BJ (cell line): ENCODE measurements at regions not wholly inside any gene's neighbourhood (a gene's known extent, or its start where the extent isn't known, plus 50 kb on each side); places are given as distances from the start of the nearest gene placed in this dataset.
A peak's percentile ranks its signal among the peaks of the same experiment; 100 is the strongest.
"Not testable (repeated sequence)": the region's sequence is repeated elsewhere in the genome, so short reads cannot be mapped to it uniquely, and the experiment has no call there.

Source experiments
- CTCF ChIA-PET: fragments of 350-600 bp; formaldehyde crosslinking; extraction: SDS; loops from one replicate; lab custom pipeline; 2021; ENCODE audit warnings: antibody characterized with exemption, inconsistent platforms; lab: Yijun Ruan, JAX
- POLR2A ChIA-PET: fragments of 300-600 bp; sonication (Branson Sonifier 250); formaldehyde crosslinking; extraction: SDS; loops from one replicate; lab custom pipeline; 2021; ENCODE audit warnings: antibody characterized with exemption; lab: Charles Lee
- DNase-seq: peaks from one replicate; pipeline ENCODE4 v3.0.0-alpha.2; 2011; ENCODE audit warnings: low read depth
- H3K27me3 ChIP-seq: 2 replicates; pipeline ENCODE4 v1.6.0; 2011; ENCODE audit warnings: low read length; ENCODE audit not compliant: control insufficient read depth, insufficient read depth
- H3K36me3 ChIP-seq: 2 replicates; pipeline ENCODE4 v1.5.1; 2011; ENCODE audit warnings: low read length; ENCODE audit not compliant: control insufficient read depth, insufficient read depth
- H3K4me3 ChIP-seq: 2 replicates; pipeline ENCODE4 v1.5.1; 2011; ENCODE audit warnings: low read depth, mild to moderate bottlenecking, control low read depth, low read length
- TF ChIP-seq, protein P1 (sequence below): IDR thresholded peaks from 2 replicates; pipeline ENCODE4 v1.5.1; 2011; ENCODE audit warnings: low read depth, mild to moderate bottlenecking, control low read depth, inconsistent platforms, low read length, moderate library complexity; ENCODE audit not compliant: insufficient read depth

DNA sequence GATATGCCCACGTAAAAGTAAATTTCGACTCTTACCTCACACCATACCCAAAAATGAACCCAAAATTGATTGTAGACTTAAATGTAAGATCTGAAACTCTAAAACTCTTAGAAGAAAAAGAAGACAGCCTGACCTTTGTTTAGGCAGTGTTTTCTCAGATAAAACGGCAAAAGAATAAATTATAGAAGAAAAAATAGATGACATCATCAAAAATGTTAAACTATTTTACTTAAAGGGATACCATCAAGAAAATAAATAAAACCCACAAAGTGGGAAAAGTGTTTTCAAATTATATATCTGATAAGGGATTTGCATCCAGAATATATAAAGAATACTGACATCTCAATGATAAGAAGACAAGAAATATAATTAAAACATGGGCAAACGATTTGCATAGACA lies 862.7 kb downstream of the DTWD2 start:
- Histone ChIP-seq H3K27me3 (no peaks in the 10 kb centered on the region), H3K36me3 (no peaks in the 10 kb centered on the region), H3K4me3 (no peak overlapping the region)
- ChIA-PET CTCF (no interaction called here), POLR2A (no interaction called here)
- TF ChIP-seq, protein P1, sequence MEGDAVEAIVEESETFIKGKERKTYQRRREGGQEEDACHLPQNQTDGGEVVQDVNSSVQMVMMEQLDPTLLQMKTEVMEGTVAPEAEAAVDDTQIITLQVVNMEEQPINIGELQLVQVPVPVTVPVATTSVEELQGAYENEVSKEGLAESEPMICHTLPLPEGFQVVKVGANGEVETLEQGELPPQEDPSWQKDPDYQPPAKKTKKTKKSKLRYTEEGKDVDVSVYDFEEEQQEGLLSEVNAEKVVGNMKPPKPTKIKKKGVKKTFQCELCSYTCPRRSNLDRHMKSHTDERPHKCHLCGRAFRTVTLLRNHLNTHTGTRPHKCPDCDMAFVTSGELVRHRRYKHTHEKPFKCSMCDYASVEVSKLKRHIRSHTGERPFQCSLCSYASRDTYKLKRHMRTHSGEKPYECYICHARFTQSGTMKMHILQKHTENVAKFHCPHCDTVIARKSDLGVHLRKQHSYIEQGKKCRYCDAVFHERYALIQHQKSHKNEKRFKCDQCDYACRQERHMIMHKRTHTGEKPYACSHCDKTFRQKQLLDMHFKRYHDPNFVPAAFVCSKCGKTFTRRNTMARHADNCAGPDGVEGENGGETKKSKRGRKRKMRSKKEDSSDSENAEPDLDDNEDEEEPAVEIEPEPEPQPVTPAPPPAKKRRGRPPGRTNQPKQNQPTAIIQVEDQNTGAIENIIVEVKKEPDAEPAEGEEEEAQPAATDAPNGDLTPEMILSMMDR = no peak
- DNase-seq = no peak

GRCh38 chr5:118121258-118121657 lies 867.1 kb downstream of the DTWD2 start:
- no peaks in the 10 kb centered on the region for H3K27me3 ChIP-seq
- H3K36me3 ChIP-seq = no peaks in the 10 kb centered on the region
- no peak overlapping the region for H3K4me3 ChIP-seq
- no peak for DNase-seq
- ChIA-PET CTCF (no interaction called here), POLR2A (no interaction called here)
- TF ChIP-seq, protein P1 = no peak

DNA sequence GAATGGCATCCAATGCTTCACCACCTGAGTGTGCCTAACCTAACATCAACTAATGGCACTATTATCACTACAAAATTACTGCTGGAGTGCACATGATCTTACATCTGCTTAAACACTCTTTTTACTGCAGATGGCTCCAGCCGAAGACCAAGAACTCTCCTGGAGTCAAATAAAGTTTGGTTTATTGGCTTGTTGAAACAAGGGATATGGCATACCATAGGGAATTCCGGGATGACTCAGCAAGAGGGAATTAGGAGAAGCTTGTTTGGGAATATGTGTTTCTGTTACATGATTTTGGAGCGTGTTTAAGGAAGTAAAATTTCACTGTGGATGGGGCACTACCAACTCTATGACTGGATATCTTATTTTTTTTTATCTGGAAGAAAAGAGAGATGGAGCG lies 872.6 kb downstream of the DTWD2 start:
- Histone ChIP-seq H3K27me3 (no peaks in the 10 kb centered on the region), H3K4me3 (no peak overlapping the region), H3K36me3 (no peaks in the 10 kb centered on the region)
- peak; percentile 40 for DNase-seq
- POLR2A ChIA-PET = no interaction called here
- CTCF ChIA-PET = interaction anchor here (0.6 to 0.7 kb wide), 2 partner anchors 13 to 33 kb away, joined by 3 read pairs; no protein-coding TSS in a partner anchor
- TF ChIP-seq, protein P1 = no peak

DNA sequence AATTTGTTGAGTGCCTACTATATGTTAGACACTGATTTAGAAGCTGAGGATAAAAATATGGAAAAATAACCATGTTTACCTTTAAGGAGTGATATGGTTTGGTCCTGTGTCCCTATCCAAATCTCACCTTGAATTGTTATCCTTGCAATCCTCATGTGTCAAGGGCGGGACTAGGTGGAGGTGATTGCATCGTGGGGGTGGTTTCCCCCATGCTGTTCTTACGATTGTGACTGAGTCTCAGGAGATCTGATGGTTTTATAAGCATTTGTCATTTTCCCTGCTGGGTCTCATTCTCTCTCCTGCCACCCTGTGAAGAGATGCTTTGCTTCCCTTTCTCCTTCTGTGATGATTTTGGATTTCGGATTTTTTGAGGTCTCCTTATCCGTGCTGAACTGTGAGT lies 876.4 kb downstream of the DTWD2 start:
- Histone ChIP-seq H3K4me3 (no peak overlapping the region), H3K36me3 (no peaks in the 10 kb centered on the region), H3K27me3 (no peaks in the 10 kb centered on the region)
- TF ChIP-seq, protein P1 = no peak
- DNase-seq = no peak
- POLR2A ChIA-PET = no interaction called here
- CTCF ChIA-PET = no interaction called here

GRCh38 chr5:118107246-118107645 lies 881.1 kb downstream of the DTWD2 start:
- CTCF ChIA-PET, DNase-seq: not testable (repeated sequence)

DNA sequence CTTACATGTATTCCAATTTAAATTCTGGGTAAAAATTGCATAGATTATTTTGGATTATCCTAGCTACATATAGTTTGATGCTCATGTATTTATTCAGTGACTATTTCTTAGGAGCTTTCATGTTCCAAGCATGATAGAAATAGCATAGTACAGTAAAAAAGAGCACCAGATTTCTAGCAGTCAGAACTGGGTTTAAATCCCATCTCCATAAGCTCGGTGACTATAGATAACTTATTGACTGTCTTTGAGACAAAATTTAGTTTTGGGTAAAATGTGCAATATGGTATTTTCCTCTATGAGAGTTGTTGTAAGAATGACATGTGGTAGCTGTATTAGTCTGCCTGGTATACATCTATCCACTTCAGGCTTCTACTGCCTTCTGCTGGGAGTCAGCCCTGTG lies 889.6 kb downstream of the DTWD2 start:
- ChIA-PET POLR2A (no interaction called here), CTCF (interaction anchor here (1.4 kb wide), 1 partner anchor 14 kb away, joined by 3 read pairs; no protein-coding TSS in a partner anchor)
- DNase-seq = no peak
- H3K4me3 ChIP-seq = no peak overlapping the region
- no peaks in the 10 kb centered on the region for H3K36me3 ChIP-seq
- TF ChIP-seq, protein P1 = no peak
- no peaks in the 10 kb centered on the region for H3K27me3 ChIP-seq

More at GRCh38 chr5:118107246-118107645, 881.1 kb downstream of the DTWD2 start:
- H3K4me3 ChIP-seq, POLR2A ChIA-PET, H3K36me3 ChIP-seq, H3K27me3 ChIP-seq: not testable (repeated sequence)
